DND-41 (cell line): ENCODE measurements at regions not wholly inside any gene's neighbourhood (a gene's known extent, or its start where the extent isn't known, plus 50 kb on each side); places are given as distances from the start of the nearest gene placed in this dataset.

Experiments used
- ATAC-seq: fragments of 200-7000 bp; cut with Tn5 transposase; 3 replicates; pipeline ENCODE4 v1.9.1; 2021; ENCODE audit warnings: low read depth; ENCODE audit not compliant: insufficient read depth
- DNase-seq: peaks from one replicate; pipeline ENCODE4 v3.0.0-alpha.2; 2020
- H2AFZ ChIP-seq: 2 replicates; pipeline ENCODE4 v1.6.0; 2012; ENCODE audit warnings: low read depth, low read length
- H3K27ac ChIP-seq: 2 replicates; pipeline ENCODE4 v1.5.1; 2012; ENCODE audit warnings: low read length, inconsistent platforms
- H3K27me3 ChIP-seq: fragments of 200-600 bp; sonication (generic); 2 replicates; pipeline ENCODE4 v1.6.0; 2012; ENCODE audit warnings: low read length, mild to moderate bottlenecking, inconsistent platforms; ENCODE audit not compliant: insufficient read depth, poor library complexity
- H3K36me3 ChIP-seq: 2 replicates; pipeline ENCODE4 v1.5.1; 2012; ENCODE audit warnings: low read length, inconsistent platforms; ENCODE audit not compliant: insufficient read depth
- H3K4me1 ChIP-seq: 2 replicates; pipeline ENCODE4 v1.5.1; 2012; ENCODE audit warnings: mild to moderate bottlenecking, low read length; ENCODE audit not compliant: insufficient read depth
- H3K4me2 ChIP-seq: 2 replicates; pipeline ENCODE4 v1.6.0; 2012; ENCODE audit warnings: mild to moderate bottlenecking, moderate library complexity, low read length, inconsistent platforms; ENCODE audit not compliant: insufficient read depth
- H3K4me3 ChIP-seq, 2 experiments: fragments of 200-600 bp in 1 of 2; shearing (Covaris generic) in 1 of 2; 2 replicates each; pipeline ENCODE4 v1.5.1; 2012 to 2016; ENCODE audit warnings: inconsistent platforms in 2 of 2, low read length in 2 of 2, mild to moderate bottlenecking in 2 of 2, low read depth in 1 of 2, moderate library complexity in 1 of 2
- H3K79me2 ChIP-seq: 2 replicates; pipeline ENCODE4 v1.6.0; 2012; ENCODE audit warnings: low read length, inconsistent platforms; ENCODE audit not compliant: insufficient read depth
- H3K9ac ChIP-seq: 2 replicates; pipeline ENCODE4 v1.6.0; 2012; ENCODE audit warnings: low read depth, mild to moderate bottlenecking, inconsistent platforms, low read length, moderate library complexity
- H3K9me3 ChIP-seq: 2 replicates; pipeline ENCODE4 v1.5.1; 2012; ENCODE audit warnings: low read length, moderate library complexity, mild to moderate bottlenecking, inconsistent platforms; ENCODE audit not compliant: insufficient read depth, severe bottlenecking
- H4K20me1 ChIP-seq: 2 replicates; pipeline ENCODE4 v1.6.0; 2012; ENCODE audit warnings: low read length; ENCODE audit not compliant: insufficient read depth
- EZH2 ChIP-seq: IDR thresholded peaks from 3 replicates; pipeline ENCODE4 v1.6.1; 2012; ENCODE audit warnings: borderline replicate concordance, low read depth, mild to moderate bottlenecking, moderate library complexity, low read length, inconsistent platforms; ENCODE audit not compliant: severe bottlenecking
- TF ChIP-seq, protein P1 (sequence below): IDR thresholded peaks from 2 replicates; pipeline ENCODE4 v1.5.1; 2012; ENCODE audit warnings: borderline replicate concordance, low read length, moderate library complexity, mild to moderate bottlenecking; ENCODE audit not compliant: poor library complexity, severe bottlenecking; ENCODE audit errors: extremely low read depth

DNA sequence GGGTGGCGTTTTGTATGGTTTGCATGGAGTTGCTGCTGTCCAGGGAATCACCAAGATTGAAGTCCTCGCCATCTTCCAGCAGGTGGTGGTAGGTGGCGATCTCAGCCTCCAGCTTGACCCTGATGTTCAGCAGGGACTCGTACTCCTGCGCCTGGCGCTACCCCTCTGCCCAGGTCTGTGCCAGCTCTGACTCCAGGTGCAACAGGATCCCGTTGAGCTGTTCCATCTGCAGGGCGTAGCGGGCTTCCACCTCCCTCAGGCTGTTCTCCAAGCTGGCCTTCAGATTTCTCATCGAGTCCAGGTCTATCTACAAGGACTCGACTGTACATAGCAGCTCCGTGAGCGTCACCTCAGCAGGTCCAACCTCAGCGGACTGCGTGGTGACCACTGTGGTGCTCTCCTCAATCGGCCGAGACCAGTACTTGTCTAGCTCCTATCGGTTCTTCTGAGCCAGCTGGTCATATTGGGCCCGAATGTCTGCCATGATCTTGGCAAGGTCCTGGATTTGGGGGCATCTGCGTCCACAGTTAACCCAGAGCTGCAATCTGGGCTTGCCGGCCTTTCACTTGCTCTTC lies 1584.8 kb upstream of the ACO1 start:
- ATAC-seq: no peak
- Histone ChIP-seq H2AFZ (no peak overlapping the region), H3K79me2 (no peaks in the 10 kb centered on the region), H4K20me1 (no peaks in the 10 kb centered on the region), H3K9ac (no peak overlapping the region), H3K4me2 (no peak overlapping the region), H3K36me3 (no peaks in the 10 kb centered on the region), H3K27ac (no peak overlapping the region), H3K4me3 (no peak overlapping the region), H3K9me3 (no peaks in the 10 kb centered on the region), H3K4me1 (no peaks in the 10 kb centered on the region), H3K27me3 (no peaks in the 10 kb centered on the region)
- TF ChIP-seq, protein P1, sequence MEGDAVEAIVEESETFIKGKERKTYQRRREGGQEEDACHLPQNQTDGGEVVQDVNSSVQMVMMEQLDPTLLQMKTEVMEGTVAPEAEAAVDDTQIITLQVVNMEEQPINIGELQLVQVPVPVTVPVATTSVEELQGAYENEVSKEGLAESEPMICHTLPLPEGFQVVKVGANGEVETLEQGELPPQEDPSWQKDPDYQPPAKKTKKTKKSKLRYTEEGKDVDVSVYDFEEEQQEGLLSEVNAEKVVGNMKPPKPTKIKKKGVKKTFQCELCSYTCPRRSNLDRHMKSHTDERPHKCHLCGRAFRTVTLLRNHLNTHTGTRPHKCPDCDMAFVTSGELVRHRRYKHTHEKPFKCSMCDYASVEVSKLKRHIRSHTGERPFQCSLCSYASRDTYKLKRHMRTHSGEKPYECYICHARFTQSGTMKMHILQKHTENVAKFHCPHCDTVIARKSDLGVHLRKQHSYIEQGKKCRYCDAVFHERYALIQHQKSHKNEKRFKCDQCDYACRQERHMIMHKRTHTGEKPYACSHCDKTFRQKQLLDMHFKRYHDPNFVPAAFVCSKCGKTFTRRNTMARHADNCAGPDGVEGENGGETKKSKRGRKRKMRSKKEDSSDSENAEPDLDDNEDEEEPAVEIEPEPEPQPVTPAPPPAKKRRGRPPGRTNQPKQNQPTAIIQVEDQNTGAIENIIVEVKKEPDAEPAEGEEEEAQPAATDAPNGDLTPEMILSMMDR: no peak
- no peak for TF ChIP-seq EZH2
- DNase-seq: no peak

DNA sequence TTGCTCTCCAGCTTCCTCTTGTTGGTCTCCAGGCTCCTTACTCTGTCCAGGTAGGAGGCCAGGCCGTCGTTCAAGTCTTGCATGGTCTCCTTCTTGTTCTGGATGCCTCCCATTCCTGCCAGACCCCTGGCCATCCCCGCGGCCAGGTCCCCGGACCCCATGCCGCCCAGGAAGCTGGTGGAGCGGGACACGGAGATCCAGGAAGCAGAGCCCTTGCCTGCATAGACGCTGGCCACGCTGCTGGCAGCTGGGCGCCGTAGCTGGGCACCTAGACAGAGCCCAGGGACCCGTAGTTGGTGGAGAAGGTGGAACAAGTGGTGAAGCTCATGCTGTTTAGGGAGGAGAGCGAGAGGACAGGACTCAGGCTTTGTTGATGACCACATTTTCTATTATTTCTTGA lies 1584.0 kb upstream of the ACO1 start:
- TF ChIP-seq, protein P1: no peak
- no peak for TF ChIP-seq EZH2
- Histone ChIP-seq H3K36me3 (no peaks in the 10 kb centered on the region), H4K20me1 (no peaks in the 10 kb centered on the region), H3K4me1 (no peaks in the 10 kb centered on the region), H3K4me2 (no peak overlapping the region), H3K27me3 (no peaks in the 10 kb centered on the region), H2AFZ (no peak overlapping the region), H3K9ac (no peak overlapping the region), H3K79me2 (no peaks in the 10 kb centered on the region), H3K27ac (no peak overlapping the region), H3K4me3 (no peak overlapping the region), H3K9me3 (no peaks in the 10 kb centered on the region)
- no peak for ATAC-seq
- no peak for DNase-seq

DNA sequence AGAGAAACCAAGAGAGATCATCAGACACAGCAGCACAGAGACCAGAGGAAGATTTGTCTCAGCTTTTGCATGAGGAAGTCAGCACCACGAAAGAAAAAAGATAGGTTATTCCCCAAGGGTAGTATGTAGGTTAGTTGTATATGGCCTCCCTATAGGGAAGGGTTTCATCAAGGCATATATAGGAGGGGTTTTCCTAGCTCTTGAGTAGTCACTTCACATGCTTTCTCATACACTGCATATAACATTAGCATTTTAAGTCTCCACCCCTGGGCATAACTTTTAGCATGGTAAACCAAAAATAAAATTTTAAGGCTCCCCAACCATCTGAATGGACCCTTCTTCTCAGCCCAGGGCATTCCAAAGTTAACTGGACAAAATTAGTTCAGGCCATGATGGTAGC lies 1571.6 kb upstream of the ACO1 start:
- Histone ChIP-seq H3K27ac (no peak overlapping the region), H3K79me2 (no peaks in the 10 kb centered on the region), H4K20me1 (no peaks in the 10 kb centered on the region), H3K4me1 (no peaks in the 10 kb centered on the region), H3K4me3 (no peak overlapping the region), H3K27me3 (no peaks in the 10 kb centered on the region), H3K36me3 (no peaks in the 10 kb centered on the region), H3K9ac (no peak overlapping the region), H2AFZ (no peak overlapping the region), H3K9me3 (no peaks in the 10 kb centered on the region), H3K4me2 (no peak overlapping the region)
- DNase-seq (no peak), ATAC-seq (no peak)
- TF ChIP-seq, protein P1: no peak
- TF ChIP-seq EZH2: no peak

DNA sequence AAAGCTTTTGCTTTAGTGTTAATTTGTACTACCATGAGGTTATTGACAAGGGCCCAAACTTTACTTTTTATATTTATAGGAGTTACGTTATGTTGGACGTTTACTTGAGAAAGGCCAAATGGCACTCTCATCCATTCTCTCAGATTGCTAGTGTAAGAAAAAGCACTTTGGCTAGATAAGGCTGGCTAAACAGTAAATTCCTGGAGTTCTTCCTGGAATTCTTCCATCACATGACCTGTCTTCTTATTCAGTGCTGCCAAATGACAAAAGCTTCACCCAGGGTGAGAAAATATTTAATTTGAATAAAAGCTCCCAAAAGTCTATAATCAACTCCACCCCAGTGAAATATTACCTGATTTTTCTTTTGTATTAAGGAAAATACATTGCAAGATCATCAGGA lies 1568.9 kb upstream of the ACO1 start:
- ATAC-seq: no peak

More for the DNA sequence above, 1568.9 kb upstream of the ACO1 start:
- Histone ChIP-seq H3K4me1 (no peaks in the 10 kb centered on the region), H4K20me1 (no peaks in the 10 kb centered on the region), H3K79me2 (no peaks in the 10 kb centered on the region), H3K4me3 (no peak overlapping the region), H3K27ac (no peak overlapping the region), H2AFZ (no peak overlapping the region), H3K36me3 (no peaks in the 10 kb centered on the region), H3K27me3 (no peaks in the 10 kb centered on the region), H3K9me3 (no peaks in the 10 kb centered on the region), H3K4me2 (no peak overlapping the region), H3K9ac (no peak overlapping the region)
- TF ChIP-seq, protein P1: no peak
- no peak for TF ChIP-seq EZH2
- DNase-seq: no peak
